GM21576 (cell line): ENCODE measurements at regions not wholly inside any gene's neighbourhood (a gene's known extent, or its start where the extent isn't known, plus 50 kb on each side); places are given as distances from the start of the nearest gene placed in this dataset.
A peak's percentile ranks its signal among the peaks of the same experiment; 100 is the strongest.
"Not testable (repeated sequence)": the region's sequence is repeated elsewhere in the genome, so short reads cannot be mapped to it uniquely, and the experiment has no call there.

Experiments
- ATAC-seq: cut with Tn5 transposase; IDR thresholded peaks from one replicate; pipeline ENCODE4 v1.9.1; 2021; ENCODE audit warnings: mild to moderate bottlenecking, moderate library complexity; ENCODE audit not compliant: unreplicated experiment

- ATAC-seq = not testable (repeated sequence)
Measured at GRCh38 chr7:143704813-143705212, 52.7 kb downstream of the CTAGE6 start.

GRCh38 chr7:143700759-143701699 lies 56.5 kb downstream of the CTAGE6 start:
- ATAC-seq = peak; percentile 99
